Psoas muscle (tissue), 7 donors: ENCODE measurements at regions not wholly inside any gene's neighbourhood (a gene's known extent, or its start where the extent isn't known, plus 50 kb on each side); places are given as distances from the start of the nearest gene placed in this dataset.

Experiments used
- ATAC-seq, 4 donors: fragments of 200-7000 bp; cut with Tn5 transposase; one replicate each; pipeline ENCODE4 v1.9.1; 2020; ENCODE audit warnings: moderate library complexity in 3 of 4, mild to moderate bottlenecking in 2 of 4
- DNase-seq, 2 donors: peaks; one replicate each; pipeline ENCODE4 v3.0.0-alpha.2; 2020
- H3K27ac ChIP-seq: fragments of 200-600 bp; one replicate; pipeline ENCODE4 v1.8.0; 2022
- H3K27me3 ChIP-seq, 3 donors: fragments of 200-600 bp in 1 of 3; one replicate each; pipeline versions ENCODE4 v1.6.1 to v1.8.0; 2013 to 2022; ENCODE audit warnings: low read length in 2 of 3, mild to moderate bottlenecking in 2 of 3, moderate library complexity in 1 of 3; ENCODE audit not compliant: insufficient read depth in 3 of 3
- H3K36me3 ChIP-seq, 2 donors: fragments of 200-600 bp in 1 of 2; one replicate each; pipeline versions ENCODE4 v1.6.1 to v1.8.0; 2013 to 2022; ENCODE audit warnings: low read depth in 1 of 2, mild to moderate bottlenecking in 1 of 2, moderate library complexity in 1 of 2; ENCODE audit not compliant: insufficient read depth in 1 of 2
- H3K4me1 ChIP-seq: fragments of 200-600 bp; one replicate; pipeline ENCODE4 v1.8.0; 2022
- H3K4me3 ChIP-seq: fragments of 200-600 bp; one replicate; pipeline ENCODE4 v1.8.0; 2022; ENCODE audit warnings: mild to moderate bottlenecking
- H3K9me3 ChIP-seq: fragments of 200-600 bp; one replicate; pipeline ENCODE4 v1.8.0; 2022
- CTCF ChIP-seq: fragments of 200-600 bp; IDR thresholded peaks from one replicate; pipeline ENCODE4 v1.8.0; 2022; ENCODE audit warnings: antibody characterized with exemption
- WGBS, 3 donors: extraction: QIAGEN DNeasy Blood & Tissue Kit; methylation state at CpG; one replicate each; pipeline versions ENCODE4 v1.1.6 to v1.1.7; 2013; 5-methylcytosine and 5-hydroxymethylcytosine counted together
- intact Hi-C, 2 donors: fragments of 100-400 bp; cut with DNase I; formaldehyde crosslinking; loops; one replicate each; pipeline versions ENCODE4 v1.11.0 to v1.14.2; 2022
- donor health status: healthy with polysubstance abuse.
- donor health status: DM: no; HTN: no; CAD: no; lungs with moderate emphysema.
- donor health status: Bipolar disorder and iron deficiency.
- donor health status: healthy.
- donor health status: DM: yes; HTN: yes; CAD: no.
- donor health status: DM: no; HTN: no; CAD: no.
- donor health status: DM: yes; HTN: yes; CAD: no.

GRCh38 chr5:165325221-165325620 is 1819.8 kb downstream of the MAT2B start:
- no peaks in the 10 kb centered on the region for H3K36me3 ChIP-seq
- no peak overlapping the region for H3K27ac ChIP-seq
- H3K4me3 ChIP-seq: no peak overlapping the region
- no peaks in the 10 kb centered on the region for H3K9me3 ChIP-seq
- WGBS, 3 donors: 59 to 81% (median 78%) methylated on average over 1 of the region's 1 CpG
- H3K4me1 ChIP-seq: no peaks in the 10 kb centered on the region
- intact Hi-C loops: no loop called here
- DNase-seq (no peak), ATAC-seq (no peak)
- no peak for TF ChIP-seq CTCF
- H3K27me3 ChIP-seq: no peaks in the 10 kb centered on the region

GRCh38 chr5:165327631-165328030 is 1822.2 kb downstream of the MAT2B start:
- H3K36me3 ChIP-seq: no peaks in the 10 kb centered on the region
- ATAC-seq (no peak), DNase-seq (no peak)
- 96 to 100% (median 97%) methylated on average over 2 of the region's 2 CpGs for WGBS, 3 donors
- H3K27ac ChIP-seq: no peak overlapping the region
- no peak for TF ChIP-seq CTCF
- no peaks in the 10 kb centered on the region for H3K9me3 ChIP-seq
- no peak overlapping the region for H3K4me3 ChIP-seq
- intact Hi-C loops: no loop called here
- no peaks in the 10 kb centered on the region for H3K4me1 ChIP-seq
- no peaks in the 10 kb centered on the region for H3K27me3 ChIP-seq

- no peak for TF ChIP-seq CTCF
- Histone ChIP-seq H3K9me3 (no peaks in the 10 kb centered on the region), H3K27ac (no peak overlapping the region), H3K4me1 (no peaks in the 10 kb centered on the region), H3K4me3 (no peak overlapping the region), H3K27me3 (no peaks in the 10 kb centered on the region), H3K36me3 (no peaks in the 10 kb centered on the region)
- DNase-seq: no peak
- ATAC-seq: no peak
- intact Hi-C loops: no loop called here
These were observed 1823.4 kb downstream of the MAT2B start for GRCh38 chr5:165328846-165329245.

- TF ChIP-seq CTCF: no peak
- ATAC-seq: no peak
- no peaks in the 10 kb centered on the region for H3K4me1 ChIP-seq
- no peaks in the 10 kb centered on the region for H3K9me3 ChIP-seq
- no peak overlapping the region for H3K27ac ChIP-seq
- intact Hi-C loops: no loop called here
- WGBS, 3 donors: 93 to 96% (median 93%) methylated on average over 3 of the region's 3 CpGs
- H3K4me3 ChIP-seq: no peak overlapping the region
- H3K36me3 ChIP-seq: no peaks in the 10 kb centered on the region
- H3K27me3 ChIP-seq: no peaks in the 10 kb centered on the region
- DNase-seq: no peak
These were observed 1828.2 kb downstream of the MAT2B start for GRCh38 chr5:165333623-165334022.

GRCh38 chr5:165334201-165334600 is 1828.8 kb downstream of the MAT2B start:
- no peak for DNase-seq
- Histone ChIP-seq H3K4me1 (no peaks in the 10 kb centered on the region), H3K36me3 (no peaks in the 10 kb centered on the region), H3K27ac (no peak overlapping the region), H3K9me3 (no peaks in the 10 kb centered on the region), H3K4me3 (no peak overlapping the region), H3K27me3 (no peaks in the 10 kb centered on the region)
- WGBS, 3 donors: 65 to 72% (median 66%) methylated on average over 2 of the region's 2 CpGs
- TF ChIP-seq CTCF: no peak
- no peak for ATAC-seq
- intact Hi-C loops: no loop called here
